ENCODE measurements at regions not wholly inside any gene's neighbourhood (a gene's known extent, or its start where the extent isn't known, plus 50 kb on each side); places are given as distances from the start of the nearest gene placed in this dataset.
"Not testable (repeated sequence)": the region's sequence is repeated elsewhere in the genome, so short reads cannot be mapped to it uniquely, and the experiment has no call there.

- DNase-seq (ENCODE audit: low read depth in 2 of 2): no peak
Observed at GRCh38 chr2:240240017-240240734, 99.7 kb upstream of the OTOS start.

GRCh38 chr2:240240781-240241180, 100.3 kb upstream of the OTOS start:
- no peak for DNase-seq (ENCODE audit: low read depth in 2 of 2)

GRCh38 chr2:240241572-240241971, 101.1 kb upstream of the OTOS start:
- no peak for DNase-seq (ENCODE audit: low read depth in 2 of 2)

GRCh38 chr2:240243049-240243448, 102.6 kb upstream of the OTOS start:
- not testable (repeated sequence) for DNase-seq (ENCODE audit: low read depth in 2 of 2)

- no peak for DNase-seq (ENCODE audit: low read depth in 2 of 2)
Observed at GRCh38 chr2:240244543-240244942, 104.1 kb upstream of the OTOS start.

GRCh38 chr2:240245184-240245583, 104.7 kb upstream of the OTOS start:
- no peak for DNase-seq (ENCODE audit: low read depth in 2 of 2)

GRCh38 chr2:240245706-240246105, 105.2 kb upstream of the OTOS start:
- DNase-seq (ENCODE audit: low read depth in 2 of 2): no peak

- DNase-seq (ENCODE audit: low read depth in 2 of 2): no peak
Observed at GRCh38 chr2:240246173-240246820, 105.8 kb upstream of the OTOS start.

- DNase-seq (ENCODE audit: low read depth in 2 of 2): no peak
Observed at GRCh38 chr2:240247241-240247867, 106.9 kb upstream of the OTOS start.

- no peak for DNase-seq (ENCODE audit: low read depth in 2 of 2)
Observed at GRCh38 chr2:240247868-240248720, 107.6 kb upstream of the OTOS start.

GRCh38 chr2:240248721-240249422, 108.4 kb upstream of the OTOS start:
- DNase-seq (ENCODE audit: low read depth in 2 of 2): no peak

- no peak for DNase-seq (ENCODE audit: low read depth in 2 of 2)
Observed at GRCh38 chr2:240249423-240250149, 109.1 kb upstream of the OTOS start.

GRCh38 chr2:240250150-240250984, 109.9 kb upstream of the OTOS start:
- no peak for DNase-seq (ENCODE audit: low read depth in 2 of 2)

GRCh38 chr2:240250985-240251847, 110.8 kb upstream of the OTOS start:
- DNase-seq (ENCODE audit: low read depth in 2 of 2): no peak

- DNase-seq (ENCODE audit: low read depth in 2 of 2): no peak
Observed at GRCh38 chr2:240251848-240252190, 111.4 kb upstream of the OTOS start.

- DNase-seq (ENCODE audit: low read depth in 2 of 2): no peak
Observed at GRCh38 chr2:240252191-240252871, 111.9 kb upstream of the OTOS start.

GRCh38 chr2:240252872-240253511, 112.5 kb upstream of the OTOS start:
- DNase-seq (ENCODE audit: low read depth in 2 of 2): no peak

GRCh38 chr2:240253583-240254145, 113.2 kb upstream of the OTOS start:
- no peak for DNase-seq (ENCODE audit: low read depth in 2 of 2)
